SJCRH30 (cell line): ENCODE measurements at regions not wholly inside any gene's neighbourhood (a gene's known extent, or its start where the extent isn't known, plus 50 kb on each side); places are given as distances from the start of the nearest gene placed in this dataset.
"Not testable (repeated sequence)": the region's sequence is repeated elsewhere in the genome, so short reads cannot be mapped to it uniquely, and the experiment has no call there.

Experiments used
- DNase-seq, 2 experiments: peaks; one replicate each; pipeline ENCODE4 v3.0.0-alpha.2; 2015 to 2020
- H3K27ac ChIP-seq: fragments of 250-450 bp; sonication (Bioruptor Pico); 2 replicates; pipeline ENCODE4 v1.5.1; 2020; ENCODE audit warnings: mild to moderate bottlenecking, moderate library complexity
- H3K27me3 ChIP-seq: fragments of 250-450 bp; sonication (Bioruptor Pico); 2 replicates; pipeline ENCODE4 v1.5.1; 2020; ENCODE audit warnings: mild to moderate bottlenecking, moderate library complexity
- H3K36me3 ChIP-seq: fragments of 250-450 bp; sonication (Bioruptor Pico); 2 replicates; pipeline ENCODE4 v1.5.1; 2020; ENCODE audit warnings: mild to moderate bottlenecking, moderate library complexity
- H3K4me1 ChIP-seq: fragments of 250-450 bp; sonication (Bioruptor Pico); 2 replicates; pipeline ENCODE4 v1.5.1; 2020; ENCODE audit warnings: mild to moderate bottlenecking, moderate library complexity
- H3K4me3 ChIP-seq: fragments of 250-450 bp; sonication (Bioruptor Pico); 2 replicates; pipeline ENCODE4 v1.5.1; 2020; ENCODE audit warnings: mild to moderate bottlenecking, moderate library complexity
- H3K9me3 ChIP-seq: fragments of 250-450 bp; sonication (Bioruptor Pico); replicated peaks from 2 replicates; pipeline ENCODE4 v1.5.1; 2020; ENCODE audit warnings: mild to moderate bottlenecking, moderate library complexity

GRCh38 chr11:50088231-50088630, 55.6 kb downstream of the OR4C45 start:
- H3K4me3 ChIP-seq, result no peak overlapping the region
- no peaks in the 10 kb centered on the region for H3K9me3 ChIP-seq
- DNase-seq, result no peak
- no peak overlapping the region for H3K27ac ChIP-seq
- H3K27me3 ChIP-seq, result no peaks in the 10 kb centered on the region
- no peaks in the 10 kb centered on the region for H3K4me1 ChIP-seq
- no peaks in the 10 kb centered on the region for H3K36me3 ChIP-seq

- no peaks in the 10 kb centered on the region for H3K27me3 ChIP-seq
- H3K9me3 ChIP-seq, result no peaks in the 10 kb centered on the region
- H3K4me3 ChIP-seq, result no peak overlapping the region
- H3K27ac ChIP-seq, result no peak overlapping the region
- H3K4me1 ChIP-seq, result no peaks in the 10 kb centered on the region
- DNase-seq, result no peak
- no peaks in the 10 kb centered on the region for H3K36me3 ChIP-seq
Observed at GRCh38 chr11:50098186-50098725, 65.6 kb downstream of the OR4C45 start.

DNA sequence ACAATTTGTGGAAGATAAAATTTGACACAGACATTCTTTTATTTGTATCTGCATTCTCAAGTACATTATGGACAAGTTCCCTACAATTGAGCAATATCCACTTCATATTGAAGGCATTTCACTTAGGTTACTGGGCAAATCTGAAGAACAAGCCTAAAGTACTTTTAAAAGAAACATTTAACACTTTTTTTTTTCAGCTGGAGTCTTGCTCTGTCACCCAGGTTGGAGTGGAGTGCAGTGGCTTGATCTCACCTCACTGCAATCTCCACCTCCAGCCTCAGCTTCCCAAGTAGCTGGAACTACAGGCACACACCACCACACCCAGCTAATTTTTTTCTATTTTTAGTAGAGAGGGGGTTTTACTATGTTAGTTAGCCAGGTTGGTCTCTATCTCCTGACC, 70.2 kb downstream of the OR4C45 start:
- no peaks in the 10 kb centered on the region for H3K9me3 ChIP-seq
- no peak overlapping the region for H3K4me3 ChIP-seq
- no peaks in the 10 kb centered on the region for H3K27me3 ChIP-seq
- no peaks in the 10 kb centered on the region for H3K36me3 ChIP-seq
- DNase-seq, result no peak
- H3K27ac ChIP-seq, result no peak overlapping the region
- H3K4me1 ChIP-seq, result no peaks in the 10 kb centered on the region

GRCh38 chr11:50140686-50141085, 108.0 kb downstream of the OR4C45 start:
- DNase-seq, H3K36me3 ChIP-seq, H3K9me3 ChIP-seq, H3K27ac ChIP-seq, H3K27me3 ChIP-seq, H3K4me1 ChIP-seq, H3K4me3 ChIP-seq: not testable (repeated sequence)

GRCh38 chr11:50146308-50146707, 113.6 kb downstream of the OR4C45 start:
- not testable (repeated sequence) for H3K27me3 ChIP-seq

GRCh38 chr11:50147946-50148345, 115.3 kb downstream of the OR4C45 start:
- H3K27me3 ChIP-seq, H3K36me3 ChIP-seq, H3K4me3 ChIP-seq, H3K4me1 ChIP-seq, H3K9me3 ChIP-seq, DNase-seq, H3K27ac ChIP-seq: not testable (repeated sequence)

More at GRCh38 chr11:50146308-50146707, 113.6 kb downstream of the OR4C45 start:
- not testable (repeated sequence) for H3K9me3 ChIP-seq, H3K36me3 ChIP-seq, DNase-seq, H3K4me3 ChIP-seq, H3K4me1 ChIP-seq, H3K27ac ChIP-seq

- no peak overlapping the region for H3K27ac ChIP-seq
- H3K27me3 ChIP-seq, result no peaks in the 10 kb centered on the region
- H3K4me1 ChIP-seq, result no peaks in the 10 kb centered on the region
- no peak for DNase-seq
- H3K4me3 ChIP-seq, result no peak overlapping the region
- no peaks in the 10 kb centered on the region for H3K9me3 ChIP-seq
- H3K36me3 ChIP-seq, result no peaks in the 10 kb centered on the region
Observed at GRCh38 chr11:50155508-50155907, 122.8 kb downstream of the OR4C45 start.

GRCh38 chr11:50164050-50164449, 131.4 kb downstream of the OR4C45 start:
- Histone ChIP-seq H3K27me3 (no peaks in the 10 kb centered on the region), H3K27ac (no peak overlapping the region), H3K36me3 (no peaks in the 10 kb centered on the region), H3K4me3 (no peak overlapping the region), H3K9me3 (no peaks in the 10 kb centered on the region), H3K4me1 (no peaks in the 10 kb centered on the region)
- no peak for DNase-seq

DNA sequence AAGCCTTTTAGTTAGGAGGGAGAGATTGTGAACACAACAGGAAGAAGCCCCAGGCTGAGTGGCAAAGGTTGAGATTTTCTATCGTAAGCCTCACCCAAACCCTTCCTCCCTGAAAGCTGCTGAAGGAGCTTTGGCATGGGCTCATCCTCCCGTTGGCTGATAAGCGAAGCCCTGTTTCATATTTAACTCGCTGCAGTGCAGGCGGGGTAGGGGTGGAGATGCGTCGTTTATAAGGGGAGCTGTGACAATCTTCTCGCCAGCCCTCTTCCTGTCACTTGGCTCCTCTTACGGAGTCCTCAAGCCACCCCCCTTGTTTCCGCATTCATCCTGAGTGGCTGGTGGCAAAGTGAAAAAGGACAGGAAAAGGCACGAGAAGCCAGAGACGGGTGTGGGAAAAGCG, 137.0 kb downstream of the OR4C45 start:
- H3K4me3 ChIP-seq, result no peak overlapping the region
- H3K27me3 ChIP-seq, result no peaks in the 10 kb centered on the region
- no peak overlapping the region for H3K27ac ChIP-seq
- DNase-seq, result no peak
- no peaks in the 10 kb centered on the region for H3K4me1 ChIP-seq
- no peaks in the 10 kb centered on the region for H3K36me3 ChIP-seq
- H3K9me3 ChIP-seq, result no peaks in the 10 kb centered on the region

DNA sequence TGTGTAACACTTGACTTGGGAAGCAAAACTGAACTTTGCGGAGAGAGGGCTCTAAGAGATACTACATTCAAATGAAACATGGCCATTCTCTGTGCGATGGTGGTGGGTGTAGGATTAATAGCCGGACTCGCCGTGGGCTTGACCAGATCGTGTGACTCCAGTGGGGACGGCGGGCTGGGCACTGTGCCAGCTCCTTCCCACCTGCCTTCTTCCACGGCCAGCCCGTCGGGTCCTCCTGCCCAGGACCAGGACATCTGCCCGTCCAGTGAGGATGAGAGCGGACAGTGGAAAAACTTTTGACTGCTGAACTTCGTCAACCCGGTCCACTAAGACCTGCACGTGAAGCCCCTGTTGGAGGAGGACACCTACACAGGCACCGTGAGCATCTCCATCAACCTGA, 137.4 kb downstream of the OR4C45 start:
- H3K27ac ChIP-seq, result no peak overlapping the region
- H3K4me3 ChIP-seq, result no peak overlapping the region
- no peaks in the 10 kb centered on the region for H3K36me3 ChIP-seq
- H3K4me1 ChIP-seq, result no peaks in the 10 kb centered on the region
- no peaks in the 10 kb centered on the region for H3K9me3 ChIP-seq
- DNase-seq, result no peak
- H3K27me3 ChIP-seq, result no peaks in the 10 kb centered on the region

DNA sequence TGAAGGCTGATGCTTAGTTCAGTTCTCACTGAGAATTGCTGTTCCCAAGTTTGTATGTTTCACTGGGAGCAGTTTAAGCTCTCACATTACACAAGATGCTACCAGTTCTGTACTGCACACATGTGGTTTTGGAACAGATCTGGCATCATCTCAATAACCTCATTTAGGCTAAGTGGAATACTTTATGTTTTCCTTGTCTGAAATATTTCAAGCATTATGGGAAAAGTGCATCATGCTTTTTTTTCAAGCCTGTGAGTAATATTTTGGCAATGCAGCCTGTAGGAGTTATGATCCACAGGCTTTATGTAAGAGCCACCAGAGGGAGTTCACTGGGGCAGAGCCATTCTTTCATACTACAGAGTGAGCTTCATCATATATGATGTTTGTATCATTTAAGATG, 141.5 kb downstream of the OR4C45 start:
- H3K4me3 ChIP-seq, result no peak overlapping the region
- DNase-seq, result no peak
- no peaks in the 10 kb centered on the region for H3K36me3 ChIP-seq
- no peak overlapping the region for H3K27ac ChIP-seq
- no peaks in the 10 kb centered on the region for H3K9me3 ChIP-seq
- H3K27me3 ChIP-seq, result no peaks in the 10 kb centered on the region
- H3K4me1 ChIP-seq, result no peaks in the 10 kb centered on the region

DNA sequence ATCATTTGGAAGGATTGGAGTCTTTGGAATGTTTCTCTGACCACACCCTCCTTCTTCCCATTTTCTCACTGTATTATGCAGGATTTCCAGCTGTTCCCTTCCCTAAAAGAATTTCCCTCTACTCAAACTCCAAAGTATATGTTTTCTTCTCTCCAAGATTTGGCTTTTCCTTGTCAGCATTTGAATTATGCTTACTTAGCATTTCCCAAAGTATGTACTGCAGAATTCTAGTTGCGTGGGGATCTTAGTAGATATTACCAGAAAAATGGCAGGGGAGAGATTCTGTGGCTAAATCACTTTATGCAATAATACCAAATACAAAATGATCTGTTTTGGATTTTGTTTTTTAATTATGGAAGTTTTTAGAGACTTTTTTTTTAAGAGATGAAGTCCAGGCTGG, 142.3 kb downstream of the OR4C45 start:
- no peak overlapping the region for H3K27ac ChIP-seq
- H3K4me1 ChIP-seq, result no peaks in the 10 kb centered on the region
- H3K27me3 ChIP-seq, result no peaks in the 10 kb centered on the region
- no peak overlapping the region for H3K4me3 ChIP-seq
- no peak for DNase-seq
- no peaks in the 10 kb centered on the region for H3K36me3 ChIP-seq
- no peaks in the 10 kb centered on the region for H3K9me3 ChIP-seq

DNA sequence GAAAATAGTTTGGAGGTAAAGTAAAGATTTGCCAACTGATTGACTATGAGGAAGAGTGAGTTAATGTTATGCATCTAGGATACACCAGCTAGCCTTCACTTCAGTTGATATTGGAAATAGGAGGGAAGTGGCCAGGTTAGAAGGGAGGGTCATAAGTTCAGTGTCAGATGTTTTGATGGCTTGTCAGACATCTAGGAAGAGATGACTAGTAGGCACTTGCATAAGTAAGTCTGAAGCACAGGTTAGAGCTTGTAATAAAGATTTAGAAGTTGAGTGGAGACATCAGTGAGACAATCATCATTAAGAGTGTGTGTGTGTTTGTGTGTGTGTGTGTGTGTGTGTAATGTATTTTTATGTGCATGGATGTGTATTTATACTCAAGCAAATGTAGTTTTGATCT, 146.1 kb downstream of the OR4C45 start:
- H3K9me3 ChIP-seq, result no peaks in the 10 kb centered on the region
- no peaks in the 10 kb centered on the region for H3K4me1 ChIP-seq
- H3K36me3 ChIP-seq, result no peaks in the 10 kb centered on the region
- H3K27me3 ChIP-seq, result no peaks in the 10 kb centered on the region
- H3K4me3 ChIP-seq, result no peak overlapping the region
- DNase-seq, result no peak
- no peak overlapping the region for H3K27ac ChIP-seq

GRCh38 chr11:50181334-50181733, 148.7 kb downstream of the OR4C45 start:
- H3K4me1 ChIP-seq, result no peaks in the 10 kb centered on the region
- no peaks in the 10 kb centered on the region for H3K9me3 ChIP-seq
- no peaks in the 10 kb centered on the region for H3K36me3 ChIP-seq
- H3K27ac ChIP-seq, result no peak overlapping the region
- H3K27me3 ChIP-seq, result no peaks in the 10 kb centered on the region
- no peak overlapping the region for H3K4me3 ChIP-seq
- no peak for DNase-seq

GRCh38 chr11:50182486-50182885, 149.8 kb downstream of the OR4C45 start:
- H3K27me3 ChIP-seq, result no peaks in the 10 kb centered on the region
- H3K9me3 ChIP-seq, result no peaks in the 10 kb centered on the region
- H3K36me3 ChIP-seq, result no peaks in the 10 kb centered on the region
- no peak overlapping the region for H3K27ac ChIP-seq
- no peak overlapping the region for H3K4me3 ChIP-seq
- no peaks in the 10 kb centered on the region for H3K4me1 ChIP-seq
- no peak for DNase-seq

- not testable (repeated sequence) for H3K9me3 ChIP-seq, H3K4me3 ChIP-seq, H3K36me3 ChIP-seq, DNase-seq, H3K27me3 ChIP-seq, H3K4me1 ChIP-seq, H3K27ac ChIP-seq
Observed at GRCh38 chr11:50183170-50183569, 150.5 kb downstream of the OR4C45 start.

GRCh38 chr11:50186146-50186545, 153.5 kb downstream of the OR4C45 start:
- H3K27ac ChIP-seq, result no peak overlapping the region
- H3K36me3 ChIP-seq, result no peaks in the 10 kb centered on the region
- no peaks in the 10 kb centered on the region for H3K4me1 ChIP-seq
- no peak overlapping the region for H3K4me3 ChIP-seq
- no peak for DNase-seq
- H3K9me3 ChIP-seq, result no peaks in the 10 kb centered on the region
- no peaks in the 10 kb centered on the region for H3K27me3 ChIP-seq
